NB4 (cell line): ENCODE measurements at regions not wholly inside any gene's neighbourhood (a gene's known extent, or its start where the extent isn't known, plus 50 kb on each side); places are given as distances from the start of the nearest gene placed in this dataset.

ENCODE experiments used
- POLR2A ChIP-seq: IDR thresholded peaks from 2 replicates; pipeline ENCODE4 v1.6.1; 2011; ENCODE audit warnings: mild to moderate bottlenecking; ENCODE audit not compliant: insufficient read length; ENCODE audit errors: extremely low read depth
- TF ChIP-seq, protein P1 (sequence below): IDR thresholded peaks from one replicate; pipeline ENCODE4 v1.5.1; 2012; ENCODE audit warnings: low read depth, low read length
- TF ChIP-seq, protein P2 (sequence below): IDR thresholded peaks from 2 replicates; pipeline ENCODE4 v1.6.1; 2011; ENCODE audit warnings: low read depth, low read length

DNA sequence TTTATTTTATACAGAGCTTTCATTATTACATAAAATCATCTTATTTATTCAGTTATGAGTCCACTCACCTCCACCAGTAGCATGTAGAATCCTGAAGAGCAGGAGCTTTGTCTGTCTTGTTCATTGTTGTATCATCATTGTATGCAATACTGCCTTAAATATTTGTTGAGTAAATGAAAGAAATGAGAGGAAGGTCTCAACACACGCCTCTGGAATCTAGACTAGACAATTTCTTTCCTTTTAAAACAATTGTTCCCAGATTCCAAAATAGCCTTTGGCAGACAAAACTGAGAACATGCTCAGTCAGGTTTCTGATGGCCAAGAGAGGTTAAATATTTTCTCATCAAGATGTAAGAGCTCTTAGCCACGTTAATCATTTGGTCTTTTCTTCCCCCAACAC lies 173.1 kb upstream of the AGR3 start:
- TF ChIP-seq, protein P1, sequence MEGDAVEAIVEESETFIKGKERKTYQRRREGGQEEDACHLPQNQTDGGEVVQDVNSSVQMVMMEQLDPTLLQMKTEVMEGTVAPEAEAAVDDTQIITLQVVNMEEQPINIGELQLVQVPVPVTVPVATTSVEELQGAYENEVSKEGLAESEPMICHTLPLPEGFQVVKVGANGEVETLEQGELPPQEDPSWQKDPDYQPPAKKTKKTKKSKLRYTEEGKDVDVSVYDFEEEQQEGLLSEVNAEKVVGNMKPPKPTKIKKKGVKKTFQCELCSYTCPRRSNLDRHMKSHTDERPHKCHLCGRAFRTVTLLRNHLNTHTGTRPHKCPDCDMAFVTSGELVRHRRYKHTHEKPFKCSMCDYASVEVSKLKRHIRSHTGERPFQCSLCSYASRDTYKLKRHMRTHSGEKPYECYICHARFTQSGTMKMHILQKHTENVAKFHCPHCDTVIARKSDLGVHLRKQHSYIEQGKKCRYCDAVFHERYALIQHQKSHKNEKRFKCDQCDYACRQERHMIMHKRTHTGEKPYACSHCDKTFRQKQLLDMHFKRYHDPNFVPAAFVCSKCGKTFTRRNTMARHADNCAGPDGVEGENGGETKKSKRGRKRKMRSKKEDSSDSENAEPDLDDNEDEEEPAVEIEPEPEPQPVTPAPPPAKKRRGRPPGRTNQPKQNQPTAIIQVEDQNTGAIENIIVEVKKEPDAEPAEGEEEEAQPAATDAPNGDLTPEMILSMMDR, result no peak
- TF ChIP-seq, protein P2, sequence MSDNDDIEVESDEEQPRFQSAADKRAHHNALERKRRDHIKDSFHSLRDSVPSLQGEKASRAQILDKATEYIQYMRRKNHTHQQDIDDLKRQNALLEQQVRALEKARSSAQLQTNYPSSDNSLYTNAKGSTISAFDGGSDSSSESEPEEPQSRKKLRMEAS, result no peak
- TF ChIP-seq POLR2A, result no peak
